A549 (cell line): ENCODE measurements at regions not wholly inside any gene's neighbourhood (a gene's known extent, or its start where the extent isn't known, plus 50 kb on each side); places are given as distances from the start of the nearest gene placed in this dataset.

Source experiments
- CEBPB ChIP-seq, 2 experiments: fragments of >200 bp in 1 of 2; sonication (Bioruptor Twin) in 1 of 2; formaldehyde crosslinking in 1 of 2; IDR thresholded peaks; 2 replicates each; pipeline ENCODE4 v1.6.1; 2012 to 2016
- E2F6 ChIP-seq: IDR thresholded peaks from 2 replicates; pipeline ENCODE4 v1.6.1; 2012; ENCODE audit warnings: low read depth, borderline replicate concordance
- EHMT2 ChIP-seq: fragments of 200-600 bp; sonication (generic); IDR thresholded peaks from 2 replicates; pipeline ENCODE4 v1.6.1; 2016; ENCODE audit warnings: antibody characterized with exemption, low read depth, mild to moderate bottlenecking, moderate library complexity
- FOSL2 ChIP-seq, 2 experiments: fragments of 450-650 bp in 1 of 2; fragments of >200 bp in 1 of 2; sonication (Bioruptor Twin) in 1 of 2; formaldehyde crosslinking; IDR thresholded peaks; 2 replicates each; pipeline versions ENCODE4 v1.5.0 to v1.6.1; 2016 to 2020; ENCODE audit warnings: mild to moderate bottlenecking in 1 of 2, moderate library complexity in 1 of 2
- KDM1A ChIP-seq: fragments of 200-600 bp; sonication (generic); IDR thresholded peaks from 2 replicates; pipeline ENCODE4 v1.6.1; 2016; ENCODE audit warnings: low read depth, mild to moderate bottlenecking
- POLR2A ChIP-seq: IDR thresholded peaks from 2 replicates; pipeline ENCODE4 v1.6.1; 2012; ENCODE audit warnings: mild to moderate bottlenecking, low read length
- RNF2 ChIP-seq: fragments of 200-600 bp; sonication (generic); IDR thresholded peaks from 2 replicates; pipeline ENCODE4 v1.6.1; 2016; ENCODE audit warnings: low read depth, mild to moderate bottlenecking, antibody characterized with exemption, moderate library complexity, borderline replicate concordance
- TF ChIP-seq, protein P1 (sequence below): fragments of >200 bp; sonication (Bioruptor Twin); formaldehyde crosslinking; IDR thresholded peaks from 3 replicates; pipeline ENCODE4 v1.5.1; 2016
- TF ChIP-seq, protein P2 (sequence below): fragments of 200-600 bp; sonication (generic); IDR thresholded peaks from 2 replicates; pipeline ENCODE4 v1.6.1; 2016; ENCODE audit warnings: antibody characterized with exemption, mild to moderate bottlenecking, moderate library complexity

GRCh38 chr12:87879141-87879540 is 150.1 kb downstream of the C12orf50 start:
- no peak for TF ChIP-seq E2F6
- no peak for TF ChIP-seq RNF2
- TF ChIP-seq CEBPB (IDR thresholded peaks at IDR 0.05): no peak
- TF ChIP-seq, protein P1, sequence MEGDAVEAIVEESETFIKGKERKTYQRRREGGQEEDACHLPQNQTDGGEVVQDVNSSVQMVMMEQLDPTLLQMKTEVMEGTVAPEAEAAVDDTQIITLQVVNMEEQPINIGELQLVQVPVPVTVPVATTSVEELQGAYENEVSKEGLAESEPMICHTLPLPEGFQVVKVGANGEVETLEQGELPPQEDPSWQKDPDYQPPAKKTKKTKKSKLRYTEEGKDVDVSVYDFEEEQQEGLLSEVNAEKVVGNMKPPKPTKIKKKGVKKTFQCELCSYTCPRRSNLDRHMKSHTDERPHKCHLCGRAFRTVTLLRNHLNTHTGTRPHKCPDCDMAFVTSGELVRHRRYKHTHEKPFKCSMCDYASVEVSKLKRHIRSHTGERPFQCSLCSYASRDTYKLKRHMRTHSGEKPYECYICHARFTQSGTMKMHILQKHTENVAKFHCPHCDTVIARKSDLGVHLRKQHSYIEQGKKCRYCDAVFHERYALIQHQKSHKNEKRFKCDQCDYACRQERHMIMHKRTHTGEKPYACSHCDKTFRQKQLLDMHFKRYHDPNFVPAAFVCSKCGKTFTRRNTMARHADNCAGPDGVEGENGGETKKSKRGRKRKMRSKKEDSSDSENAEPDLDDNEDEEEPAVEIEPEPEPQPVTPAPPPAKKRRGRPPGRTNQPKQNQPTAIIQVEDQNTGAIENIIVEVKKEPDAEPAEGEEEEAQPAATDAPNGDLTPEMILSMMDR: no peak
- no peak for TF ChIP-seq KDM1A
- TF ChIP-seq FOSL2 (IDR thresholded peaks at IDR 0.05): no peak
- no peak for TF ChIP-seq FOSL2 (CRISPR knock-in tag; IDR thresholded peaks at IDR 0.05)
- TF ChIP-seq, protein P2, sequence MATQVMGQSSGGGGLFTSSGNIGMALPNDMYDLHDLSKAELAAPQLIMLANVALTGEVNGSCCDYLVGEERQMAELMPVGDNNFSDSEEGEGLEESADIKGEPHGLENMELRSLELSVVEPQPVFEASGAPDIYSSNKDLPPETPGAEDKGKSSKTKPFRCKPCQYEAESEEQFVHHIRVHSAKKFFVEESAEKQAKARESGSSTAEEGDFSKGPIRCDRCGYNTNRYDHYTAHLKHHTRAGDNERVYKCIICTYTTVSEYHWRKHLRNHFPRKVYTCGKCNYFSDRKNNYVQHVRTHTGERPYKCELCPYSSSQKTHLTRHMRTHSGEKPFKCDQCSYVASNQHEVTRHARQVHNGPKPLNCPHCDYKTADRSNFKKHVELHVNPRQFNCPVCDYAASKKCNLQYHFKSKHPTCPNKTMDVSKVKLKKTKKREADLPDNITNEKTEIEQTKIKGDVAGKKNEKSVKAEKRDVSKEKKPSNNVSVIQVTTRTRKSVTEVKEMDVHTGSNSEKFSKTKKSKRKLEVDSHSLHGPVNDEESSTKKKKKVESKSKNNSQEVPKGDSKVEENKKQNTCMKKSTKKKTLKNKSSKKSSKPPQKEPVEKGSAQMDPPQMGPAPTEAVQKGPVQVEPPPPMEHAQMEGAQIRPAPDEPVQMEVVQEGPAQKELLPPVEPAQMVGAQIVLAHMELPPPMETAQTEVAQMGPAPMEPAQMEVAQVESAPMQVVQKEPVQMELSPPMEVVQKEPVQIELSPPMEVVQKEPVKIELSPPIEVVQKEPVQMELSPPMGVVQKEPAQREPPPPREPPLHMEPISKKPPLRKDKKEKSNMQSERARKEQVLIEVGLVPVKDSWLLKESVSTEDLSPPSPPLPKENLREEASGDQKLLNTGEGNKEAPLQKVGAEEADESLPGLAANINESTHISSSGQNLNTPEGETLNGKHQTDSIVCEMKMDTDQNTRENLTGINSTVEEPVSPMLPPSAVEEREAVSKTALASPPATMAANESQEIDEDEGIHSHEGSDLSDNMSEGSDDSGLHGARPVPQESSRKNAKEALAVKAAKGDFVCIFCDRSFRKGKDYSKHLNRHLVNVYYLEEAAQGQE: no peak
- TF ChIP-seq POLR2A: no peak
- no peak for TF ChIP-seq EHMT2
